ENCODE measurements at regions not wholly inside any gene's neighbourhood (a gene's known extent, or its start where the extent isn't known, plus 50 kb on each side); places are given as distances from the start of the nearest gene placed in this dataset.

- CTCF ChIA-PET (ENCODE audit: low intra/inter-chr PET ratio) = no interaction called here
These were observed 359.6 kb upstream of the ID4 start for GRCh38 chr6:19477563-19477962.

More at GRCh38 chr6:19477563-19477962, 359.6 kb upstream of the ID4 start:
- no peaks in the 10 kb centered on the region for H3K36me3 ChIP-seq (ENCODE audit: control insufficient read depth, insufficient read depth, low read length)
- WGBS (ENCODE audit: insufficient coverage, low coverage, missing lambda C conversion rate) = 0% methylated on average over 1 of the region's 1 CpG
- H3K9me1 ChIP-seq (ENCODE audit: control insufficient read depth, insufficient read depth, low read length) = no peaks in the 10 kb centered on the region
- intact Hi-C loops (cut with micrococcal nuclease) = no loop called here
- H4K20me1 ChIP-seq (replicated peaks; ENCODE audit: control insufficient read depth, insufficient read depth, low read length) = no peaks in the 10 kb centered on the region
- POLR2A ChIA-PET = no interaction called here
- no peak for TF ChIP-seq ZZZ3 (IDR thresholded peaks at IDR 0.05)
- TF ChIP-seq GTF2E2 (tag; IDR thresholded peaks at IDR 0.05) = no peak
- TF ChIP-seq MAZ (CRISPR knock-in tag; conservative IDR thresholded peaks at IDR 0.05 in 1 of 2, IDR thresholded peaks at IDR 0.05 in 1 of 2) = no peak
- no peak for TF ChIP-seq ZBTB7A (IDR thresholded peaks at IDR 0.05; ENCODE audit: borderline replicate concordance, control insufficient read depth, low read depth, low read length)
- no peak for TF ChIP-seq ETV5 (CRISPR knock-in tag; IDR thresholded peaks at IDR 0.05; ENCODE audit: low read depth)
- TF ChIP-seq GTF3C2 (IDR thresholded peaks at IDR 0.05; ENCODE audit: borderline replicate concordance, extremely low read depth, insufficient read length) = no peak
- no peak for TF ChIP-seq HDAC2 (IDR thresholded peaks at IDR 0.05)
- TF ChIP-seq HDAC1 (IDR thresholded peaks at IDR 0.05) = no peak
- TF ChIP-seq CGGBP1 (CRISPR knock-in tag; IDR thresholded peaks at IDR 0.05) = no peak
- TF ChIP-seq ETV1 (tag; conservative IDR thresholded peaks at IDR 0.05; ENCODE audit: low read depth) = no peak
- TF ChIP-seq NBN (IDR thresholded peaks at IDR 0.05; ENCODE audit: low read depth) = no peak
- no peak for TF ChIP-seq TBL1XR1 (IDR thresholded peaks at IDR 0.05; ENCODE audit: low read length in 2 of 2)
- no peaks in the 10 kb centered on the region for H3K4me1 ChIP-seq (replicated peaks in 1 of 2; ENCODE audit: control insufficient read depth in 2 of 2, insufficient read depth in 2 of 2, low read length in 2 of 2)
- in situ Hi-C loops (cut with MboI) = no loop called here
- H2AFZ ChIP-seq (ENCODE audit: low read depth, low read length) = no peak overlapping the region
- no TSS peak for BruUV-seq (replicated peaks)
- no peak for FAIRE-seq
- H3K27ac ChIP-seq (ENCODE audit: extremely low read depth, low read depth, low read length) = no peak overlapping the region
- no peaks in the 10 kb centered on the region for H3K27me3 ChIP-seq (ENCODE audit: control insufficient read depth in 2 of 2, insufficient read depth in 2 of 2, low read length in 2 of 2)
- DNase-seq (ENCODE audit: extremely low read depth in 1 of 4, low spot score in 3 of 4) = no peak
- peaks cover 2% of the 10 kb centered on the region; the same call in 1 of the 2 replicates for H3K9me3 ChIP-seq (replicated peaks; ENCODE audit: control insufficient read depth, insufficient read depth, low read depth, low read length)
- no peaks in the 10 kb centered on the region for H3K79me2 ChIP-seq (ENCODE audit: control insufficient read depth, insufficient read depth, low read length)
- H3K4me3 ChIP-seq = no peak overlapping the region
- ATAC-seq = no peak
- no peak overlapping the region for H3K4me2 ChIP-seq (ENCODE audit: insufficient read depth, low read length)
- no peak overlapping the region for H3K9ac ChIP-seq (ENCODE audit: insufficient read depth in 1 of 2, low read depth in 2 of 2, low read length in 2 of 2)
